Hippocampal formation (tissue), 2 donors: ENCODE measurements at regions not wholly inside any gene's neighbourhood (a gene's known extent, or its start where the extent isn't known, plus 50 kb on each side); places are given as distances from the start of the nearest gene placed in this dataset.

ENCODE experiments used
- DNase-seq, 2 donors: peaks; one replicate each; lab custom pipeline; 2025; lab: John Stamatoyannopoulos, UW

DNA sequence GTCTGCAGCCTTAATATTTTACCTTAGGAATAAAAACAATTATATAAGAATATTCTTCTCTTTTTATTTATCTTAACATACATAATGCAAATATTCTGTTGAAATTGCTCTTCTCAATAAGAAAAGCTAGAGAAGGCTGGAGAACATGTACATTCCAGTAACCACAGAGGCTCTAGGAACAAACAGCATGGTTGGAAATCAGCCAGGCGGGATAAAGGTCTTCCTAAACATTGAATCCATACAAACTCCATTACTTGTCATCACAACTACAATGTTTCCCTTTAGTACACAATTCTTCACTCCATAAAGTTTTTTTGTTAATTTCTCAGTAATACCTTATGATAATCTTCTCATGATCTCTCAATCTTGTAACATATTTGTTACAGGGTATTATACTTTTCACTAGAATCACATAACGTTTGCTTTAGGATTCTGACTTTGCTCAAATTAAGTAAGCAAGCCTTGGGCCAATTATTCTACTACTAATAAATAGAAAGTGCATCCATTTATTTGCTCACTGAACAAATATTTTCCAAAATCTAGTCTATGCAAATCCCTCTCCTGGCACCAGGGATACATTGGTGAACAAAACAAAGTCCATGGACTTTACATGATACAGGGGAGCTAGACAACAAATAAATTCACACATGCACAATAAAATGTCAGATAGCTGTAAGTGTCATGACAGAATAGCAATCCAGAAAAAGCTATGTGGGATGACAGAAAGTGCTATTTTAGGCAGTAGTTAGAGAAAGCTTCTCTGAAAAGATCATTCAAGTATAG, 237.5 kb upstream of the TMTC1 start:
- no peak for DNase-seq

DNA sequence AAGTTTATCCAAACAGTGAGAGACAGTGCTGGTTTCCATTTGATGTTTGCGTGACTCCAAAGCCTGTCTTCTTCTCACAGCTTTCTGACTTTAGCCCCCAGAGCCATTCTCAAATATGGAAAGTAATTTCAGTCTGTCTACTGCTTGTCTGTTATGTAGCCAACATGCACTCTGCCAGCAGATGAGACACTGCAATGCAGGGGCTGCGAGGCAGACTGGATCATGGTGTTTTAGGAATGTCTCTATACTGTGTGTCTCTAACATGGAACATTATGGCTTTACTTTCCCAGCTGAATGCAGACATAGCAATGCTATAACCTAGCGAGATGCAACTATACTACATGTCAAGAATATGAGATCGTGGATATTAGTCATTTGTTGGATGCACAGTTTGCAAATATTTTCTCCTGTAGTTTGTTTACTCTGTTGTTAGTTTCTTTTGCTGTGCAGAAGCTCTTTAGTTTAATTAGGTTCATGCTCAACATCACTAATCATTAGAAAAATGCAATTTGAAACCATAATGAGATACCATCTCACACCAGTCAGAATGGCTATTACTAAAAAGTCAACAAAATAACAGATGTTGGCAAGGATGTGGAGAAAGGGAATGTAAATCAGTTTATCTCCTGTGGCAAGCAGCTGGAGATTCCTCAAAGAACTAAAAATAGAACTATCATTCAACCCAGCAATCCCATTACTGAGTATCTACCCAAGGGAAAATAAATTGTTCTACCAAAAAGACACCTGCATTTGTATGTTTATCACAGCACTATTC, 235.8 kb upstream of the TMTC1 start:
- no peak for DNase-seq

DNA sequence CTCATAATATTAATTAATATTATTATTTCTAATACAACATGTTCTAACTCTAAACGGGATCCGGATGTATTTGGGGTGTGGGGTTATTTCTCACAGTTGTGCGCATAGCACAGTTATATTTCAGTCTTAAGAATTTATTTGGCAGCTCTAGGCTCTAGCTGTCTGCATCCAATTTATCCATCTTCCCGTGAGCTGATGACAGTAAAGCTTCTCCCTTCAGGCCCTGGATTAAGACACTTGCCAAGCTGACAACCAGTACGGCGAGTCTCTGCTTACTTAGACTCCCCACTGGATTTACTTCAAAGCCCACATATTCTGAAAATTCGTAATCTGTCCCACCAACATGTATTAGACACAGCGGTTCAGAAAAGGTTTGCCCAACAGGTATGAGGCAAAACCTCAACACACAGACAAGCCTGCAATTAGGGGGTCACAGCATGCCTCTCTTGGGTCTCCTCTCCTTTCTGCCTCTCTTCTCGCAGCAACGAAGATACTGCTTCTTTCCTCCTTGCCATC, 232.9 kb upstream of the TMTC1 start:
- no peak for DNase-seq

DNA sequence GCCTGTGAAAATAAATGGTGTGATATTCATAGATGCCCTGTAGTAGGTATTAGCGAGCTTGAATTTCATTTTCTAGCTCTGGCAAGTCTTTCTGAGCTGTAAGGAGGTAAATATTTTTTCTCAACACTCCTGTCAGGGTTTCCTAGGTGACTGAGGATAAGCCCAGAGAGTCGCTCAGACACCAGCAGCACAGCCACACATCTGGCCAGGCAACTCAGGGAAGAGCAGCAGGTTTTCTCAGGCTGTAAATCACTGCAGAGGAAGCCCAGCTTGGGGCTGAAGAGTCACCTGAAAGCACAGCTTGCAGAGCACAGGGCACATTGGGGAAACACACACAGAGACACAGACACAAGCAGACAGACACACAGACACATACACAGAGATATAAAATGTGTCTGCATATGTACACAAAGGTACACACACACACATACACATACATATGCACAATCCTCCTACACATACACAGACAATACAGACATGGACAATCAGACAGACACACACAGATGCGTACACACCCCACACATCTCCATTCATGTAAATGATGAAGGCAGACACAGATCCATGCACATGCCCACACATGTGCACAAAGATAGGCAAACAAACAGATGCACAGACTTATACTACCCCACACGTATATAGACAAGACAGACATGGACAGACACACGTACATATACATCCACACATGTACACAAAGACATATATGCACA, 232.0 kb upstream of the TMTC1 start:
- DNase-seq = no peak

DNA sequence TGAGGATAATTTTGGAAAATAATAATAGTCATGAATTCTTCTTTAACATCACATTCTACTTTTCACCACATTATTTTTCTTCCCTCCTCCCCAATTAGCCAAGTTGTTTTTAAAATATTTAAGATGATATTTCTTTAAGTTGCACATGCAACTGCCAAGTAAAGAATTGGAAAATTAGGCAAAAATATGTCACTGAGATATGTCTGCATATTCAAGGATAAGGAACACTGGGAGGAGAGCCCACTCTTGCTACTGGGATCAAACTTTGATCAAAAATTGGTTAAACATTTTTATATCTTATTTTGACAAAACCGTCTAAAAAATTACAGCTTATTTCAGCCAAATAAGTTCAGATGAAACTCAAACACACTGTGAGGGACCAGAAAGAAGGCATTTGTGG, 231.2 kb upstream of the TMTC1 start:
- DNase-seq = no peak

DNA sequence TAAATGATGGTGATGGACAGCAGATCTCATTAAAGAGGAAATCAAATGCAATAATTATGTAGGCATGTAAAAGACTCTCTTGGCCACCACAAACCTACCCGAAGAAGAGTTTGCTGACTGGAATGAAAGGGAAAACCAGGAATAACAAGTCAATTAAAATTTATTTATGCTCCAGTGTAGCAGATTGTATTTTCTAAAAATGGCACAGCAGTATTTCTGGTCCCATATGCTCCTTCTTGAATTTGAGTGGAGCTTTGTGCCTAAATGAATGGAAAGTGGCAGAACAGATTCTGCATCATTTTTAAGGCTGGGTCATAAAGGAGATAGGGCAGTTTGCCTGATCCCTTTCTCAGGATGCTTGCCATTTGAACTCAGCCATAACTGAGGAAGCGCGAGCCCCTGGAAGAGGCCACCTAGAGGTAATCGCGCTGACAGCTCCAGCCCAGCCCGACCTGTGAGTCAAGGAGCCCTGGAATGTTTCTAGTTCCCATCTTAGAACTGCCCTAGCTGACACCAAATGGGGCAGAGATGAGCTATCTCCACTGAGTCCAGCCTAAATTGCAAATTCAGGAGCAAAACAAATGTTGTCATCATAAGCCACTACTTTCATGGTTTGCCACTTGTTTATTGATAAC, 229.2 kb upstream of the TMTC1 start:
- peak in 1 of 2 donors; percentile 16 for DNase-seq

DNA sequence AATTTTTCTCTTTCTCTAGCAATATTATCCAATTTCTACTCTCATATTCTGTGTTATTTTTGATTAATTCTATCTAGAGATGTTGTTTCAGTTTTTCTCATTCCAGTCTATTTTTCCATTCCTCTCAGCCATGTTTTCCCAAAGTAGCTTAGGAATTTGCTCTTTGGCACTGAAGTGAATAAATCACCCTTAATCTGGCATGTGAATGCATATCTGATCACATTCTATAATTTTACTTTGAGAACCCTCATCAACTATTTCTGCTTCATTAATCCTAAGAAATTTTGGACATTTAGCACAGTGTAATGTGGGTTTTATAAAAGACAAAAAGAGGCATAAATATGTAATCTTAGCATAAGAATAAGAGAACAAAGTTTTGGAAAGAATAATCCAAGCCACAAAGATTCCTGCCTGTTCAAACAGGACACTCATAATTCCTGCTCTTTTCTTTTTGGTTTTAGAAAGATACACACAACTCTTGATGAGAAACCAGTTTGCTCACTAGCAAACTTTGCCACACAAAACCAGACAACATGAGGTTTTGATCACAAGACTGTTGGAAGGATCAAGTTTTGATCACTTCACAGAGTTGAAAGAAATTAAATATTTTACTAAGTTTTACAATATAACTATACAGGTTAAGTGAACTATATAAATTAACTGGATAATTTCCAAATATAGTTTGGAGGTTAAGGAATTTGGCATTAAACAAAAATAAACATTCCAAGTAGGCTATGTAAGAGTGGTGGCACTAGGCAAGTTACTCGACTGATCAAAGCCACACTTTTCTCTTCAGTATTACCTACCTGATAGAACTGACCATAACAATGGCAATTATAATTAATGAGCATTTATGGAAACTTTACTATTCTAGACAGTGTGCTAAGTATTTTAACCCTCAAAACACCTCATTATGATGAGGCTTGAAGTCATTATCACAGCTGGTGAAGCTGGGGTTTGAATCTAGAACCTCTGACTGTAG, 226.6 kb upstream of the TMTC1 start:
- no peak for DNase-seq

DNA sequence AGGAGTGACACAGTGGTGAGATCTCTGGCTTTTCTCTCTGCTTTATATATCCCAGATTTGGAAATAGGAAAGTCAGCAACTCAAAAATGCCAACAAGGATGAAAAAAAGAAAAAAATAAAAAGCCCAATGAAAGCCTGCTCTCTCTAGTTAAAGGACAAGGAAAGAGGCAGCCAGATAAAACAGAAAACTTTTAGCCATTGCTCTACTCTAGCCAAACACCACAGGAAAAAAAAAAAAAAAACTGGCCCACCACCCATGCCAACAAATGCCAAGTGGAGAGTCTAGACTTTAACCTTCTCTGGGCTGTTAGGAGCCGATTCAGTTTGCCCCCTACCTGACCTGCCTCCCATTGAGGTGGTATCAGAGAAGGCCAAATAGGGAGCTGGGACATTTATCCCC, 222.3 kb upstream of the TMTC1 start:
- DNase-seq = no peak

DNA sequence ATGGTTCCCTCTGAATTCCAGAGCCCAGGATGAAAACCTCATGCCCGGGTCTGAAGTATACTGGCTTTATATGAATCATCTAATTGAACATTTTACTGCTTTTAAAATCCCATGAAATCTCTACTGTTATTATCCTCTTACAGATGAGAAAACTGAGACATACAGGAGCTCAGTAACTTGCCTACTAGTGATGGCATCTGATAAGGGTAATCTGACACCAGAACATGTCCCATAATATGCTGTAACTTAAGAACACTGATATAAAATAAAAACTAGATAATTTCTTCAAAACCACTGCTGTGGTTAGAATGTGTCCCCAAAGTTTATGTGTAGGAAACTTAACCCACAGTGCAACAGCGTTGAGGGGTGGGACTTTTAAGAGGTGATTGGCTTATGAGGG, 219.6 kb upstream of the TMTC1 start:
- DNase-seq = no peak

DNA sequence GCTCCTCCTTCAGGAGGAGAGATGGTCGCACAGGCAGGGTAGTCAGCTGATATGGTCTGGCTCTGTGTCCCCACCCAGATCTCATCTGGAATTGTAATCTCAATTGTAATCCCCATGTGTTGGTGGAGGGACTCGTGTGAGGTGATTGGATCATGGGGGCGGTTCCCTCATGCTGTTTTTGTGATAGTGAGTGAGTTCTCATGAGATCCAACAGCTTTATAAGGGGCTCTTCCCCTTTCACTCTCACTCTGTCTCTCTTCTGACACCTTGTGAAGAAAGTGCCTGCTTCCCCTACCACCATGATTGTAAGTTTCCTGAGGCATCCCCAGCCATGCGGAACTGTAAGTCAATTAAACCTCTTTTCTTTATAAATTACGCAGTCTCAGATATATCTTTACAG, 218.9 kb upstream of the TMTC1 start:
- no peak for DNase-seq

DNA sequence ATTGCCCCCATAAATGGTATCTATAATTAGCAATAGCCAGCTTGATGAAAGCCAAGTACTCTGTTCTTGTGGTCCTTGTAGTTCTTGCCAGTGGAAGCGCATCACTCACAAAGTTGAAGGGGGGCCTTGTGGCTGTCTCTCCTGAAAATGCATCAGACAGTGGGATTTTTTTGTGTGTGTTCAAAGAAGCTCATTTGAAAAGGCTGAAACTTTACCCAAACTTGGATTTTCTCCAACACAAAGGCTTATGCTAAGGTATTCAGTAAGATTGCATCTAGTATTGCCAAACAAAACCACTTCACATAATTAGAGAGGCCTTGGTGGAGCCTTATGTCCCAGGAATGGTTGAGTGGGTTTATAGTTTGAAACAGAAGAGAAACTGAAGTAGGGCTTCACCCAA, 216.7 kb upstream of the TMTC1 start:
- no peak for DNase-seq

DNA sequence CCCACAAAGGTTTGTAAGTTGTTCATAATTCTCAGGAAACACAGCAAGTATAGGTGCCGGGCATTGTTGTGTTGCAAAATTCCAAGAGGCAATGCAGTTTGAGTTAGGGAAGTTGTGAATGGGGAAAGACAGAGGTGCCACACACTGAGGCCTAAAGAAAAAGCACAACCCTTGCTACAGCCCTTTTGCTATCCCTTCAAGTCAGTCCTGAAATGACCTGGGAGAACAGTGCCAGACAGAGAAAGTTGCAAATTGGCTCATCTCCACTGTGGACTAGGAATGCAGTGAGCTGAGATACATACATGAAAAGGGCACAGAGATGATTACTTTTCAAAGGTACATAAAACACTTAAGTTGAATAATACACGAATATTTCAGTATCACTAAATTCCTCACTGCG, 213.3 kb upstream of the TMTC1 start:
- no peak for DNase-seq

DNA sequence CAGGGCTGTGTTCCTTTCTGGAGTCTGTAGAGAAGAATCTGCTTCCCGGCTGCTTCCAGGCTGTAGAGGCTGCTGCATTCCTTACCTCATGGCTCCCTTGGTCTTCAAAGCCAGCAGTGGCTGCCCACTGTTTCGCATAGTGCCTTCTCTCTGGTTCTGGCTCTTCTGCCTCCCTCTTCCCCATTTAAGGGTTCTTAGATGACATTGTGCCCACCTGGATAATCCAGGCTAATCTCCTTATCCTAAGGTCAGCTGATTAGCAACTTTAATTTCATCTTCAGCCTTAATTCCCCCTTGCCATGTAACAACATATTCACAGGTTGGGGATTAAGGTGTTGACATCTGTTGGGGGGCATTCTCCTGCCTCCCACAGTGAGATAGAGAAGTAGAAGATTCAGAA, 208.6 kb upstream of the TMTC1 start:
- DNase-seq = no peak

DNA sequence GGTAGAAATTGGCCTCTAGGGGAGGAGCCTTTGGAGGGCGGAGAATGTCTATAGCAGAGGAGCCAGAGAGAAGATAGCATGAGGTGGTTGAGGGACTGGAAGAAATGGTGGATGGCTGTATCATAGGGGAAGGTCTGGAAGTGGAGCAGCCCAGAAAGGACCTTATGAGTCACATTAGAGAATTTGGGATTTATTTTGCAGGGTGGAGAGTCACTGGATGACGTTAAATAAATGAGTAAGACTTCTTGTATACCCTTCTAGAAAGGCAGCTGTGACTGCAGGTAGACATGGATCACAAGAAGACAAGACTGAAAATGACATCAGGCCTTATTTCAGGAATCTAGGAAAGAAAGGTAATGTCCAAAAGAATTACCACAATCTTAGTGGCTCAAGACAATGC, 208.2 kb upstream of the TMTC1 start:
- DNase-seq = no peak

DNA sequence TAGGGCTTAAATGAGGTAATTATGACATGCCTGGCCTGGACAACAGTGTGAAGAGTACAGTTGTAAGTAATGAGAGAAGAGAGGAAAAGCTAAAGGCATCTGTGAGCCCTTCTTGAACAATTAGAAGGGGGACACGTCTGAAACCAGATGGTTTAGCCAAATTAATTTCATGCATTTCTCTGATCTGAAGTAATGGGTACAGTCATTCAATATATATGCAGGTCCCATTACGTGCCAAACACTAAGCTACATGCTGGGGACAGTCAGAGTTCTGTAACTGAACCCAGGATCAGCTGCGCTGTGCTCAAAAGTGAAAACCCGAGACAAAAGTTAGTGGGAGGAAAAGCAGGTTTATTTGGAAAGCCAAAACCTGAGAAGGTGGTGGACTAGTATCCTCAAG, 207.2 kb upstream of the TMTC1 start:
- no peak for DNase-seq

DNA sequence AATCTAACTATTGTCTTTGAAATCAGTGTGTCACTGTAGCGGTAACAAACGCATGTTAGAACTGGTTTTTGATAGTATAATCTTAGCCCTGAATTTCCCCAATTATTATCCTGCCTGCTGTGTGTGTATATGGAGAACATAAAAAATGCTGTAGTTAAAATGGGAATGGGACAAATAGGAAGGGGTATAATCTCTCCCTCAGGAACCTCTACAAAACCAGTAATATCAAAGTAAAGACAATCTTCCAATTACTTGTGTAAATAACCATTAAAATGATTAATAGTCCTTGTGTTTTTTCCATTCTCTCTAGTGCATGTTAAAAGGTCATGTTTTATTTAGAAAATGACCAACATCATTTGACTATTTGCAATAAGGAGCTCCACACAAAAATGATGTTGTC, 200.1 kb upstream of the TMTC1 start:
- DNase-seq = no peak

DNA sequence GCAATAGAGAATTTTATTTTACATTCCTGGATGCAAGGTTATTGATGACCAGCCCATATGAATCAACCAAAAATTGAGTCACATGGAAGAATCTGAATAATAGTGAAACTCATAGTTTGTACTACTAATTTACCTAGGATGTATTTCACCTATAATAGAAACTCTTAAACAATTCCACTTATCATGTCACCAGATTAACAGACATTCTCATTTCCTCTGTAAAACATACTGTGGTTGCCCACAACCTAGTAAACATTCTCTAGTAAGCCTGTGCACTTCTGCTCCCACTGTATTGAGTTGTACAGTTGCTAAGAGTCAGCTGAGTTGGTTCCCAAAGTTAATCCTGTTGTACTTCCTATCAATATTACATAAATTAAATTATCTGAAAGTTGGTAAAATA, 196.6 kb upstream of the TMTC1 start:
- no peak for DNase-seq

DNA sequence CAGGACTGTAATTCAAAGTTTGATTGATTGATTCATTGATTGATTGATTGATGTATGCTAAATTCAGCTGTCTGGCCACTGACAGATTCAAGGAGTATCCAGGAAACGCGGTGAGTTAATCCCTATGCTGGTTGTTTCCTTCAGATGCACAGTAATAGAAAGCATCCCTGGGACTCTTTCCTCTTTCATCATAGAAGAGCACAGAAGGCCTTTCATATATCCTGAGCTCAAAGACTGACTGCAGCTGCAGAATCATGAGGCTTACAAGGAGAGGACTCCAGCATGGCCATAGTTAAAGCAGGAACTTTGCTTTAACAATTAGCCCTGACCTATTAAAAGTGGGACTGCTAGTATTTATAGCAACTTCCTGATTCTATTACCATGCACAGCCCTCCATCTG, 187.7 kb upstream of the TMTC1 start:
- no peak for DNase-seq

DNA sequence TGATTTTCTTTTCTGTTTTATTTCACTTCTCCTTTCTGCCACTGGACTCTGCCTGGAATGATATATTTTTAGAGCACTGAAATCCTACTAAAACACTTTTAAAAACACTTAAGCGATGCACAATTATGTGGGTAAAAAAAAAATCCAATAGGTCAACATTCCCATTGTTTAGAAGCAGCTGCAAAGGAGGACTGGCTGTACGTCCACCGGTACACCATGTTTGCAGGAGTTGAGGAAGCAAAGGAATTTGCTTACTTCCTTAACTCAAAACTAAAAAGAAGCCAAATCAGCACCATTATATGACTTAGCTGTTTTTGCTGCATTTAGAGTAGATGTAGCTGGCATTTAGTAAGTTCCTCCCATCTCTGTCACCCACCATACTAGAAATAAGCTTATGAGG, 186.8 kb upstream of the TMTC1 start:
- no peak for DNase-seq

DNA sequence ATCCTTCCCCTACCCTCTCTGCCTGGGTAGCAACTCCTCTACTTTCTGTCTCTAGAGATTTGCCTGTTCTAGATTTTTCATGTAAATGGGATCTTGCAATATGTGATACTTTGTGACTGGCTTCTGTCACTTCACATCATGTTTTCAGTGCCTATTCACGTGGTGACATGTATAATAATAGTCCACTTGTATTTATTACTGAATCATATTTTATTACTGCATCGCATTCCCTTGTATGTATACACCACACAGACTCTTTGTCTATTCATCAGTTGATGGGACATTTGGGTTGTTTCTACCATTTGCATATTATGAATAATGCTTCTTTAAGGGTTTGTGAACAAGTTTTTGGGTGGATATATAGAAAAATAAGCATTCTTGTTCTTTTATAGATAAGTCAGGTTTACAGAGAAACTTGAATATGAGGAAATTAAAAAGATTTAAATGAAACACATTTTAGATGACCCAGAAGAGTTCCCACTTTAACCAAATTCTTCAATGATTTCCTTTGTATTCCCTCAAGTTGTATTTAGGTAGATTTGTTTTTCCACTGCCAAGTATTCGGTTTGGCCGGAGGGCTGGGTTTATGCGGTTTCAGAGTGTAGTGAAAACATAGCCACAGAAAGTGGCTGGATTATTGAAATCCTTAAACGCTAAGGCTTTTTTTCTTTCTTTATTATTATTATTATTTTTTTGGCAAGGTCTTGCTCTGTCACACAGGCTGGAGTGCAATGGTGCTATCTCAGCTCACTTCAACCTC, 178.7 kb upstream of the TMTC1 start:
- DNase-seq = no peak
